Heart right ventricle (tissue), 16 donors: ENCODE measurements at regions not wholly inside any gene's neighbourhood (a gene's known extent, or its start where the extent isn't known, plus 50 kb on each side); places are given as distances from the start of the nearest gene placed in this dataset.

Experiments used
- ATAC-seq, 8 donors: fragments of 200-7000 bp; cut with Tn5 transposase; one replicate each; pipeline ENCODE4 v1.9.1; 2020; ENCODE audit warnings: mild to moderate bottlenecking in 8 of 8, moderate library complexity in 8 of 8, moderate number of reproducible peaks in 1 of 8
- DNase-seq, 2 donors: peaks; one replicate each; pipeline ENCODE4 v3.0.0-alpha.2; 2020
- H3K27ac ChIP-seq, 10 donors: fragments of 200-600 bp; sonication (generic) in 2 of 10; one replicate each; pipeline versions ENCODE4 v1.5.0 to v1.8.0; 2020 to 2022; ENCODE audit warnings: mild to moderate bottlenecking in 3 of 10
- H3K27me3 ChIP-seq, 7 donors: fragments of 200-600 bp; one replicate each; pipeline ENCODE4 v1.8.0; 2021 to 2022; ENCODE audit warnings: mild to moderate bottlenecking in 2 of 7
- H3K36me3 ChIP-seq, 9 donors: fragments of 200-600 bp; sonication (generic) in 1 of 9; one replicate each; pipeline versions ENCODE4 v1.5.0 to v1.8.0; 2020 to 2022; ENCODE audit warnings: mild to moderate bottlenecking in 2 of 9
- H3K4me1 ChIP-seq, 9 donors: fragments of 200-600 bp; sonication (generic) in 1 of 9; one replicate each; pipeline versions ENCODE4 v1.5.0 to v1.8.0; 2020 to 2022; ENCODE audit warnings: mild to moderate bottlenecking in 4 of 9
- H3K4me3 ChIP-seq, 10 donors: fragments of 200-600 bp; sonication (generic) in 2 of 10; one replicate each; pipeline versions ENCODE4 v1.5.0 to v1.8.0; 2020 to 2022; ENCODE audit warnings: mild to moderate bottlenecking in 7 of 10, moderate library complexity in 2 of 10
- H3K9me3 ChIP-seq, 11 donors: fragments of 200-600 bp in 10 of 11; sonication (generic) in 2 of 11; one replicate each; pipeline versions ENCODE4 v1.5.0 to v1.8.0; 2013 to 2022; ENCODE audit warnings: mild to moderate bottlenecking in 2 of 11, control low read depth in 1 of 11, moderate library complexity in 1 of 11
- WGBS, 2 donors: extraction: QIAGEN DNeasy Blood & Tissue Kit; methylation state at CpG; one replicate each; pipeline ENCODE4 v1.1.7; 2013; ENCODE audit warnings: inconsistent platforms in 1 of 2; 5-methylcytosine and 5-hydroxymethylcytosine counted together
- intact Hi-C, 10 donors: fragments of 100-400 bp; cut with DNase I; formaldehyde crosslinking; loops; one replicate each; pipeline versions ENCODE4 v1.11.1 to v1.14.2; 2022
- TF ChIP-seq, protein P1 (sequence below), 9 donors: fragments of 200-600 bp; sonication (generic) in 2 of 9; IDR thresholded peaks; one replicate each; pipeline versions ENCODE4 v1.5.0 to v1.8.0; 2021 to 2022; ENCODE audit warnings: antibody characterized with exemption in 9 of 9, mild to moderate bottlenecking in 5 of 9, moderate library complexity in 1 of 9
- donor health status: Arrhythmogenic right ventricular cardiomyopathy.
- donor health status: ischemic (EF 13 %, LVEDD 7.1; RV severe dilation, severe dysfunction).
- donor health status: healthy with polysubstance abuse.
- donor health status: DM: no; HTN: yes; CAD: no.
- donor health status: DM: no; HTN: no; CAD: no.
- donor health status: ischemic (EF 25% LVEDD 6.9; RV normal size, moderate dysfunction).
- donor health status: ischemic (EF 25% LVEDD 5.7; RV mildly dilated, moderate dysfunction).
- donor health status: healthy.
- donor health status: DM: yes; HTN: yes; CAD: no.
- donor health status: Ischemic cardiomyopathy.
- donor health status: ischemic (EF 35%, LVEDD 5.7; RV mildly dilated, moderate dysfunction).
- donor health status: nonischemic (EF 11% LVEDD 7.7; RV severe dilation, severe dysfunction).
- donor health status: DM: yes; HTN: yes; CAD: no.
- donor health status: PGD.
- donor health status: ischemic (EF 29% LVEDD 5.4; RV normal size, mild dysfunction).
- donor health status: nonischemic (EF 23%, LVEDD 6.1; RV moderate dilation, normal function).

DNA sequence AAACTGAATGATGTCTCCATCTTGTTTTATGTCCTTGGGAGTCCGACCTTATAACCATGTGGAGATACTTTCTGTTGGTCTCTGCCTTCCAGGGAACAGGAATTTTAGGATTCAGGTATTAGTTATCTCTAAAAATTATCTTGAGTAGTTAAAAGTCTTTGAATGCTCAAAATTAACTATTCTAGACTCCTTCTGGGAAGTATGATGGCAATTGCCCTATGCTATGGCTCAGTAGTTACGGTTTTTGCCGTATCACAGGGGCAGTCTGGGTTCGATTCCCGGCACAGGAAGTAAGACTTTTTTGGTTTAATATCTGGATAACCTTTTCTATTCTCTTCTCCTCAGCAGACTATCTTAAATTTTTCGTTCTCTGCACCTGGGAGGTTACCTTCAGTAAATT, 708.7 kb upstream of the LRATD1 start:
- no peak overlapping the region for H3K27ac ChIP-seq
- peaks cover 0 to 37% (median 4%) of the 10 kb centered on the region in 11 donors for H3K9me3 ChIP-seq
- TF ChIP-seq, protein P1, sequence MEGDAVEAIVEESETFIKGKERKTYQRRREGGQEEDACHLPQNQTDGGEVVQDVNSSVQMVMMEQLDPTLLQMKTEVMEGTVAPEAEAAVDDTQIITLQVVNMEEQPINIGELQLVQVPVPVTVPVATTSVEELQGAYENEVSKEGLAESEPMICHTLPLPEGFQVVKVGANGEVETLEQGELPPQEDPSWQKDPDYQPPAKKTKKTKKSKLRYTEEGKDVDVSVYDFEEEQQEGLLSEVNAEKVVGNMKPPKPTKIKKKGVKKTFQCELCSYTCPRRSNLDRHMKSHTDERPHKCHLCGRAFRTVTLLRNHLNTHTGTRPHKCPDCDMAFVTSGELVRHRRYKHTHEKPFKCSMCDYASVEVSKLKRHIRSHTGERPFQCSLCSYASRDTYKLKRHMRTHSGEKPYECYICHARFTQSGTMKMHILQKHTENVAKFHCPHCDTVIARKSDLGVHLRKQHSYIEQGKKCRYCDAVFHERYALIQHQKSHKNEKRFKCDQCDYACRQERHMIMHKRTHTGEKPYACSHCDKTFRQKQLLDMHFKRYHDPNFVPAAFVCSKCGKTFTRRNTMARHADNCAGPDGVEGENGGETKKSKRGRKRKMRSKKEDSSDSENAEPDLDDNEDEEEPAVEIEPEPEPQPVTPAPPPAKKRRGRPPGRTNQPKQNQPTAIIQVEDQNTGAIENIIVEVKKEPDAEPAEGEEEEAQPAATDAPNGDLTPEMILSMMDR (IDR thresholded peaks at IDR 0.05): no peak
- H3K4me3 ChIP-seq: no peak overlapping the region
- H3K27me3 ChIP-seq: no peaks in the 10 kb centered on the region
- ATAC-seq (no peak), DNase-seq (no peak)
- WGBS, 2 donors: 76 to 78% methylated on average over 6 of the region's 6 CpGs
- intact Hi-C loops: no loop called here
- H3K4me1 ChIP-seq: no peaks in the 10 kb centered on the region
- H3K36me3 ChIP-seq: no peaks in the 10 kb centered on the region

DNA sequence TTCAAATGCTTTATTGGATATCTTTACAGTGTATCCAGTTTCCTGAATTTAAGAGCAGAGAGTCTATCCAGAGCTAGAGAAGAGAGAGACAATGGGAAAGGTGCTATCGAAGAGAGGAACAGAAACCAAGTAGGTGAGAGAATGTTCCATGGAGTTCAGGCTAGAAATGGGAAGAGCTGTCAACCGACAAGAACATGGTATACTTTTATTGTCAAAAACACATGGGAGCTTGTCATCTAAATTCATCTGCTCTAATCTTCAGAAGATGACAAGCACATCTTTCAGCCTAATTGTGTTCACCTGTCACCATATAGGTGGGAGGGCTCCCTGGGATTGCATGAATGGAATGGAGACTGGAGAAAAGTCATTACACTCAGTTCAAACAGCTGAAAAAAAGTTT, 690.4 kb upstream of the LRATD1 start:
- H3K27ac ChIP-seq: no peak overlapping the region
- H3K36me3 ChIP-seq: no peaks in the 10 kb centered on the region
- H3K9me3 ChIP-seq: peaks cover 0 to 7% (median 0%) of the 10 kb centered on the region in 11 donors
- H3K4me1 ChIP-seq: no peaks in the 10 kb centered on the region
- TF ChIP-seq, protein P1 (IDR thresholded peaks at IDR 0.05): no peak
- ATAC-seq (no peak), DNase-seq (no peak)
- intact Hi-C loops: no loop called here
- 84 to 86% methylated on average over 2 of the region's 2 CpGs for WGBS, 2 donors
- H3K4me3 ChIP-seq: no peak overlapping the region
- no peaks in the 10 kb centered on the region for H3K27me3 ChIP-seq

DNA sequence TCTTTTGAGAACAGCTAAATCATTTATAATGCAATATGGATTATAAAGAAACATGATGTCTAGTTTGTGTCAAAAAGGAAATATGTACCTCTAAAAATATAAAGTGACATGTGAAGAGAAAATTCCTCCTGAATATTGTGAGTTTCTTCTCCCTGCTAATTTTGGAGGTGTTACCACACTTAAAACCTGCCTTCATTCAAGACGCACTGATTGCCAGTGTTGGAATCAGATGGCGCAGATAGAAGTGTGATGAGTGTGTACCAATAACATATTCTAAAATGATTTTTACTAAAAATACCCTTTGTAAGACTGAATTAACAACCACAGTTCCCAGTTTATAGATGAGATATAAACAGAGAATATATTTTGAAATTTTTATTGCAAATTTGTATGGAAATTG, 681.8 kb upstream of the LRATD1 start:
- ATAC-seq: no peak
- 96 to 100% methylated on average over 2 of the region's 2 CpGs for WGBS, 2 donors
- TF ChIP-seq, protein P1 (IDR thresholded peaks at IDR 0.05): no peak
- intact Hi-C loops: no loop called here
- H3K9me3 ChIP-seq: peaks cover 0 to 8% (median 0%) of the 10 kb centered on the region in 11 donors
- H3K4me3 ChIP-seq: no peak overlapping the region
- no peak overlapping the region for H3K27ac ChIP-seq
- no peaks in the 10 kb centered on the region for H3K4me1 ChIP-seq
- no peaks in the 10 kb centered on the region for H3K27me3 ChIP-seq
- no peak for DNase-seq
- H3K36me3 ChIP-seq: no peaks in the 10 kb centered on the region

DNA sequence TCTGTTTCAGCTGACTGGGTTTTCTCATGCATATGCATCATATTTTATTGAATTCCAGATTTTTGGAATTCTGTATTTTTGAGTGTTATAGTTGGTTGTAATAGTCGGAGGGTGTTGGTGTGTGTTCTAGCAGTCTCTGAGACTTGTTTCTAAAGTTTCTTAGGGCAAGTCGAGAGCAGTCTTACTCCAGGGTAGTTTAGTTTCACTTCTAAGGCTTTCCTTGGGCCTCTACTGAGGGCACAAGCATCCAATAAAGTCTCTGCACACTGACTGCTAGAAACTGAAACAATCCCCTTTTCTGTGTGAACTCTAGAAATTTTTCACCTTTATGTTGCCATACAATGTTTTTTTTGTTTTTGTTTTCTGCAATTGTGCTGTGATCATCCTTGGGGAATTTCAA, 663.7 kb upstream of the LRATD1 start:
- ATAC-seq: no peak
- WGBS, 2 donors: 70 to 75% methylated on average over 2 of the region's 2 CpGs
- no peaks in the 10 kb centered on the region for H3K36me3 ChIP-seq

More for the DNA sequence above, 663.7 kb upstream of the LRATD1 start:
- no peak for DNase-seq
- H3K27me3 ChIP-seq: no peaks in the 10 kb centered on the region
- intact Hi-C loops: no loop called here
- TF ChIP-seq, protein P1 (IDR thresholded peaks at IDR 0.05): no peak
- H3K4me3 ChIP-seq: no peak overlapping the region
- no peak overlapping the region for H3K27ac ChIP-seq
- peaks cover 0 to 15% (median 0%) of the 10 kb centered on the region in 11 donors for H3K9me3 ChIP-seq
- no peaks in the 10 kb centered on the region for H3K4me1 ChIP-seq
